ENCODE measurements at regions not wholly inside any gene's neighbourhood (a gene's known extent, or its start where the extent isn't known, plus 50 kb on each side); places are given as distances from the start of the nearest gene placed in this dataset.
A peak's percentile ranks its signal among the peaks of the same experiment; 100 is the strongest.
"Not testable (repeated sequence)": the region's sequence is repeated elsewhere in the genome, so short reads cannot be mapped to it uniquely, and the experiment has no call there.

GRCh38 chr3:94472511-94472910 lies 409.6 kb downstream of the NSUN3 start:
- ATAC-seq (no peak), DNase-seq (ENCODE audit: low spot score) (no peak)

- no peak for DNase-seq (ENCODE audit: low spot score)
Measured at GRCh38 chr3:94481226-94481898, 418.5 kb downstream of the NSUN3 start.

GRCh38 chr3:94482686-94483085 lies 419.8 kb downstream of the NSUN3 start:
- DNase-seq (ENCODE audit: low spot score) (no peak), ATAC-seq (no peak)

More at GRCh38 chr3:94481226-94481898, 418.5 kb downstream of the NSUN3 start:
- no peak for ATAC-seq

- DNase-seq (ENCODE audit: low spot score) (no peak), ATAC-seq (no peak)
Measured at GRCh38 chr3:94483403-94483802, 420.5 kb downstream of the NSUN3 start.

- no peak for DNase-seq (ENCODE audit: low spot score)
- ATAC-seq: no peak
Measured at GRCh38 chr3:94494992-94495391, 432.1 kb downstream of the NSUN3 start.

- ATAC-seq (no peak), DNase-seq (ENCODE audit: low spot score) (no peak)
Measured at GRCh38 chr3:94500146-94500545, 437.3 kb downstream of the NSUN3 start.

- not testable (repeated sequence) for ATAC-seq; DNase-seq (ENCODE audit: low spot score)
Measured at GRCh38 chr3:94507354-94507753, 444.5 kb downstream of the NSUN3 start.

- no peak for DNase-seq (ENCODE audit: low spot score)
- ATAC-seq: no peak
Measured at GRCh38 chr3:94512876-94513275, 450.0 kb downstream of the NSUN3 start.

- no peak for ATAC-seq
- no peak for DNase-seq (ENCODE audit: low spot score)
Measured at GRCh38 chr3:94513600-94513999, 450.7 kb downstream of the NSUN3 start.

- no peak for DNase-seq (ENCODE audit: low spot score)
- no peak for ATAC-seq
Measured at GRCh38 chr3:94515983-94516382, 453.1 kb downstream of the NSUN3 start.

GRCh38 chr3:94520364-94520763 lies 457.5 kb downstream of the NSUN3 start:
- no peak for DNase-seq (ENCODE audit: low spot score)

GRCh38 chr3:94522488-94522887 lies 459.6 kb downstream of the NSUN3 start:
- DNase-seq (ENCODE audit: low spot score) (no peak), ATAC-seq (no peak)

More at GRCh38 chr3:94520364-94520763, 457.5 kb downstream of the NSUN3 start:
- no peak for ATAC-seq

GRCh38 chr3:94524102-94524919 lies 461.4 kb downstream of the NSUN3 start:
- DNase-seq (ENCODE audit: low spot score) (no peak), ATAC-seq (peak; percentile 80)

- ATAC-seq (peak; percentile 94), DNase-seq (ENCODE audit: low spot score) (peak; percentile 59)
Measured at GRCh38 chr3:94525043-94525442, 462.2 kb downstream of the NSUN3 start.

- DNase-seq (ENCODE audit: low spot score) (no peak), ATAC-seq (no peak)
Measured at GRCh38 chr3:94529816-94530215, 467.0 kb downstream of the NSUN3 start.

GRCh38 chr3:94532951-94533350 lies 470.1 kb downstream of the NSUN3 start:
- DNase-seq (ENCODE audit: low spot score) (no peak), ATAC-seq (no peak)

- peak; percentile 89 for ATAC-seq
- DNase-seq (ENCODE audit: low spot score): no peak
Measured at GRCh38 chr3:94539937-94540336, 477.1 kb downstream of the NSUN3 start.

- no peak for ATAC-seq
Measured at GRCh38 chr3:94543161-94543560, 480.3 kb downstream of the NSUN3 start.

GRCh38 chr3:94544131-94544789 lies 481.4 kb downstream of the NSUN3 start:
- ATAC-seq (no peak), DNase-seq (ENCODE audit: low spot score) (no peak)

More at GRCh38 chr3:94543161-94543560, 480.3 kb downstream of the NSUN3 start:
- DNase-seq (ENCODE audit: low spot score): no peak

GRCh38 chr3:94548581-94549316 lies 485.9 kb downstream of the NSUN3 start:
- no peak for ATAC-seq
- DNase-seq (ENCODE audit: low spot score): no peak

GRCh38 chr3:94561094-94561493 lies 498.2 kb downstream of the NSUN3 start:
- DNase-seq (ENCODE audit: low spot score): no peak
- no peak for ATAC-seq

All from left lobe of liver (tissue), 2 donors.